ENCODE measurements at regions not wholly inside any gene's neighbourhood (a gene's known extent, or its start where the extent isn't known, plus 50 kb on each side); places are given as distances from the start of the nearest gene placed in this dataset.

DNA sequence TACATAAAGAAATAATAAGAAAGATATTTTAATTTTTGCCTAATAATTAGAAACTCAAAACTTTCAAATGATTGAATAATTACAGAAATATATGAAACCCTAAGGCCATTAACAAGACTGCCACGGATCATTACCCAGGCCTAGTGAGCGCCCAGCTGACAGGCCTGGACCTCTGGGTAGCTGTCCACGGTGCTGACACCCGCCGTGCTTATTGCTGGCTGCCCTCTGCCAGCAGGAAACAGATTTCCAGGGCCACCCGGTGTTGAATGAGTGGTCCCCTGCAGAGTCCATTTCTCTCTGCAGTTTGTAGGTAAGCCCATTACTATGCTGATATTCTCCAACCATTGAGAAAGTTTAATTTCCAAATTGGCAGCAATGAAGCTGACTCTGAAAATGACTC is 254.4 kb upstream of the GJB5 start:
- no peak for TF ChIP-seq POLR2A (IDR thresholded peaks at IDR 0.05; ENCODE audit: low read depth, low read length)
- TF ChIP-seq POLR2AphosphoS5 (IDR thresholded peaks at IDR 0.05; ENCODE audit: low read depth, low read length) = no peak

Data from GM12891 (cell line).